PC-3 (cell line): ENCODE measurements at regions not wholly inside any gene's neighbourhood (a gene's known extent, or its start where the extent isn't known, plus 50 kb on each side); places are given as distances from the start of the nearest gene placed in this dataset.

Experiments
- ATAC-seq: fragments of 200-7000 bp; cut with Tn5 transposase; 2 replicates; pipeline ENCODE4 v1.9.1; 2020; ENCODE audit warnings: mild to moderate bottlenecking, moderate library complexity
- BruUV-seq: library from RNA; stranded (reverse); fragments of 400-500 nt; replicated peaks from 2 replicates; lab custom pipeline; 2021; lab: Mats Ljungman, UMichigan
- CTCF ChIA-PET: fragments of 300-600 bp; sonication (Branson Sonifier 250); formaldehyde crosslinking; loops from one replicate; lab custom pipeline; 2022; ENCODE audit warnings: antibody characterized with exemption; lab: Charles Lee
- POLR2A ChIA-PET: fragments of 300-600 bp; sonication (Branson Sonifier 250); formaldehyde crosslinking; loops from one replicate; lab custom pipeline; 2022; ENCODE audit warnings: antibody characterized with exemption; ENCODE audit not compliant: unreplicated experiment; lab: Charles Lee
- DNase-seq: peaks from one replicate; pipeline ENCODE4 v3.0.0-alpha.2; 2015
- H2AFZ ChIP-seq: fragments of 300-600 bp; sonication (generic); 2 replicates; pipeline ENCODE4 v1.6.0; 2016; ENCODE audit warnings: antibody characterized with exemption, low read length
- H3F3A ChIP-seq: fragments of 300-600 bp; sonication (generic); one replicate; pipeline ENCODE4 v1.6.0; 2017; ENCODE audit warnings: antibody characterized with exemption, low read length, control low read depth, mild to moderate bottlenecking; ENCODE audit not compliant: unreplicated experiment
- H3K27ac ChIP-seq: fragments of 300-600 bp; sonication (generic); 2 replicates; pipeline ENCODE4 v1.5.1; 2016; ENCODE audit warnings: mild to moderate bottlenecking, low read length
- H3K27me3 ChIP-seq: fragments of 300-600 bp; sonication (generic); 2 replicates; pipeline ENCODE4 v1.6.1; 2016; ENCODE audit warnings: low read length, mixed read lengths
- H3K36me3 ChIP-seq: fragments of 300-600 bp; sonication (generic); 2 replicates; pipeline ENCODE4 v1.6.1; 2016; ENCODE audit warnings: low read depth, mixed run types, low read length, mixed read lengths
- H3K4me1 ChIP-seq: fragments of 300-600 bp; sonication (generic); 2 replicates; pipeline ENCODE4 v1.5.1; 2016; ENCODE audit warnings: low read length; ENCODE audit not compliant: insufficient read depth
- H3K4me2 ChIP-seq: fragments of 300-600 bp; sonication (generic); 2 replicates; pipeline ENCODE4 v1.6.0; 2016; ENCODE audit warnings: low read length
- H3K4me3 ChIP-seq: fragments of 300-600 bp; sonication (generic); 2 replicates; pipeline ENCODE4 v1.5.1; 2016; ENCODE audit warnings: mild to moderate bottlenecking, low read length, mixed read lengths
- H3K79me2 ChIP-seq: fragments of 300-600 bp; sonication (generic); 2 replicates; pipeline ENCODE4 v1.6.1; 2017; ENCODE audit warnings: low read length, mixed read lengths
- H3K9ac ChIP-seq: fragments of 300-600 bp; sonication (generic); 2 replicates; pipeline ENCODE4 v1.6.0; 2016; ENCODE audit warnings: mild to moderate bottlenecking, low read length
- H3K9me2 ChIP-seq: fragments of 300-600 bp; sonication (generic); replicated peaks from 2 replicates; pipeline ENCODE4 v1.6.1; 2016; ENCODE audit warnings: mixed run types, low read length, mixed read lengths
- H3K9me3 ChIP-seq: fragments of 300-600 bp; sonication (generic); 2 replicates; pipeline ENCODE4 v1.6.1; 2016; ENCODE audit warnings: low read length, mixed read lengths
- H4K20me1 ChIP-seq: fragments of 300-600 bp; sonication (generic); 2 replicates; pipeline ENCODE4 v1.6.1; 2016; ENCODE audit warnings: low read length, mixed read lengths
- CTCF ChIP-seq: fragments of 300-600 bp; sonication (generic); conservative IDR thresholded peaks from 2 replicates; pipeline ENCODE4 v1.5.1; 2017; ENCODE audit warnings: antibody characterized with exemption, low read depth, mild to moderate bottlenecking, low read length
- EZH2 ChIP-seq: fragments of 300-600 bp; sonication (generic); IDR thresholded peaks from one replicate; pipeline ENCODE4 v1.6.1; 2017; ENCODE audit warnings: antibody characterized with exemption, mild to moderate bottlenecking, low read length; ENCODE audit not compliant: unreplicated experiment
- EZH2phosphoT487 ChIP-seq: fragments of 300-600 bp; sonication (generic); IDR thresholded peaks from 2 replicates; pipeline ENCODE4 v1.6.1; 2018; ENCODE audit warnings: mild to moderate bottlenecking, antibody characterized with exemption, low read length, borderline replicate concordance
- intact Hi-C: fragments of 100-400 bp; cut with micrococcal nuclease; formaldehyde crosslinking; loops from 2 replicates; pipeline ENCODE4 v1.9.0; 2023

- TF ChIP-seq EZH2, result no peak
- TF ChIP-seq EZH2phosphoT487, result no peak
- TF ChIP-seq CTCF, result no peak
- POLR2A ChIA-PET, result interaction anchor here (0.7 kb wide), 1 partner anchor 61 kb away, joined by 3 read pairs; no protein-coding TSS in a partner anchor
- Histone ChIP-seq H3K4me3 (no peak overlapping the region), H3K9me2 (no peaks in the 10 kb centered on the region), H3K36me3 (no peaks in the 10 kb centered on the region), H4K20me1 (no peaks in the 10 kb centered on the region), H3K9ac (no peak overlapping the region), H3F3A (no peaks in the 10 kb centered on the region), H3K4me2 (no peak overlapping the region), H3K79me2 (no peaks in the 10 kb centered on the region), H3K27me3 (no peaks in the 10 kb centered on the region), H3K9me3 (no peaks in the 10 kb centered on the region), H3K27ac (no peak overlapping the region), H3K4me1 (peaks cover 32% of the 10 kb centered on the region), H2AFZ (no peak overlapping the region)
- BruUV-seq, result no TSS peak
- ATAC-seq (no peak), DNase-seq (no peak)
- intact Hi-C loops, result loop anchor here (2.0 kb wide), 1 partner anchor 67 kb away; no protein-coding TSS in a partner anchor
- CTCF ChIA-PET, result no interaction called here
Measured at GRCh38 chr11:19375440-19375839, 134.7 kb upstream of the E2F8 start.

- no peak overlapping the region for H2AFZ ChIP-seq
- peak; percentile 91 for DNase-seq
- H3K79me2 ChIP-seq, result no peaks in the 10 kb centered on the region
- no peak overlapping the region for H3K9ac ChIP-seq
- no peaks in the 10 kb centered on the region for H3K36me3 ChIP-seq
- no peaks in the 10 kb centered on the region for H4K20me1 ChIP-seq
- peak overlapping the region; percentile 62 for H3K27ac ChIP-seq
- CTCF ChIA-PET, result interaction anchor here (0.7 kb wide), 1 partner anchor 58 kb away, joined by 3 read pairs; no protein-coding TSS in a partner anchor
- TF ChIP-seq EZH2phosphoT487 (no peak), EZH2 (no peak), CTCF (no peak)
- no peaks in the 10 kb centered on the region for H3F3A ChIP-seq
- no peaks in the 10 kb centered on the region for H3K27me3 ChIP-seq
- H3K9me2 ChIP-seq, result no peaks in the 10 kb centered on the region
- ATAC-seq, result peak; percentile 99
- BruUV-seq, result no TSS peak
- H3K4me1 ChIP-seq, result peaks cover 36% of the 10 kb centered on the region
- no peak overlapping the region for H3K4me3 ChIP-seq
- peak overlapping the region; percentile 50 for H3K4me2 ChIP-seq
- POLR2A ChIA-PET, result interaction anchor here (0.6 kb wide), 1 partner anchor 54 kb away, joined by 3 read pairs; no protein-coding TSS in a partner anchor
- intact Hi-C loops, result loop anchor here (2.0 kb wide), 1 partner anchor 69 kb away; no protein-coding TSS in a partner anchor
- H3K9me3 ChIP-seq, result no peaks in the 10 kb centered on the region
Measured at GRCh38 chr11:19374151-19374569, 133.4 kb upstream of the E2F8 start.

- H3K79me2 ChIP-seq, result no peaks in the 10 kb centered on the region
- H4K20me1 ChIP-seq, result no peaks in the 10 kb centered on the region
- no peak for ATAC-seq
- no peaks in the 10 kb centered on the region for H3K9me3 ChIP-seq
- no peak overlapping the region for H3K4me2 ChIP-seq
- no peak overlapping the region for H2AFZ ChIP-seq
- ChIA-PET CTCF (no interaction called here), POLR2A (no interaction called here)
- DNase-seq, result no peak
- intact Hi-C loops, result no loop called here
- no peak overlapping the region for H3K4me3 ChIP-seq
- no peaks in the 10 kb centered on the region for H3K36me3 ChIP-seq
- BruUV-seq, result no TSS peak
- no peaks in the 10 kb centered on the region for H3K9me2 ChIP-seq
- H3F3A ChIP-seq, result no peaks in the 10 kb centered on the region
- peaks cover 40% of the 10 kb centered on the region for H3K4me1 ChIP-seq
- no peak for TF ChIP-seq EZH2phosphoT487
- no peak for TF ChIP-seq CTCF
- TF ChIP-seq EZH2, result no peak
- no peaks in the 10 kb centered on the region for H3K27me3 ChIP-seq
- H3K27ac ChIP-seq, result no peak overlapping the region
- no peak overlapping the region for H3K9ac ChIP-seq
Measured at GRCh38 chr11:19372381-19372780, 131.6 kb upstream of the E2F8 start.
